IMR-90 (cell line): ENCODE measurements at regions not wholly inside any gene's neighbourhood (a gene's known extent, or its start where the extent isn't known, plus 50 kb on each side); places are given as distances from the start of the nearest gene placed in this dataset.
A peak's percentile ranks its signal among the peaks of the same experiment; 100 is the strongest.

ENCODE experiments used
- ATAC-seq: fragments of 200-7000 bp; cut with Tn5 transposase; 2 replicates; pipeline ENCODE4 v1.9.1; 2020; ENCODE audit warnings: low read depth, mild to moderate bottlenecking, moderate library complexity
- BruUV-seq: library from RNA; stranded (reverse); fragments of 400-500 nt; replicated peaks from 2 replicates; lab custom pipeline; 2021; lab: Mats Ljungman, UMichigan
- CTCF ChIA-PET: fragments of 300-600 bp; formaldehyde crosslinking; extraction: SDS; loops from one replicate; lab custom pipeline; 2021; ENCODE audit warnings: antibody characterized with exemption; lab: Yijun Ruan, JAX
- POLR2A ChIA-PET: fragments of 300-600 bp; sonication (Branson Sonifier 250); formaldehyde crosslinking; loops from one replicate; lab custom pipeline; 2022; ENCODE audit warnings: antibody characterized with exemption; ENCODE audit not compliant: unreplicated experiment; lab: Charles Lee
- DNase-seq: peaks from one replicate; pipeline ENCODE4 v3.0.0; 2013
- H2AFZ ChIP-seq: replicated peaks from 2 replicates; pipeline ENCODE3; 2013; ENCODE audit warnings: low read length, mild to moderate bottlenecking; ENCODE audit not compliant: poor library complexity
- H2AK5ac ChIP-seq: 2 replicates; pipeline ENCODE4 v1.6.1; 2013; ENCODE audit warnings: low read depth, low read length, inconsistent platforms
- H2AK9ac ChIP-seq: replicated peaks from 2 replicates; pipeline ENCODE3; 2013; ENCODE audit warnings: mild to moderate bottlenecking, low read depth, low read length, moderate library complexity; ENCODE audit not compliant: poor library complexity
- H2BK120ac ChIP-seq: 2 replicates; pipeline ENCODE4 v1.6.1; 2013; ENCODE audit warnings: low read depth, low read length, inconsistent platforms
- H2BK15ac ChIP-seq: 3 replicates; pipeline ENCODE4 v1.6.1; 2013; ENCODE audit warnings: low read depth, low read length, inconsistent platforms
- H2BK20ac ChIP-seq: 2 replicates; pipeline ENCODE4 v1.6.1; 2013; ENCODE audit warnings: low read depth, mild to moderate bottlenecking, inconsistent platforms, low read length, moderate library complexity
- H2BK5ac ChIP-seq: 2 replicates; pipeline ENCODE4 v1.6.1; 2013; ENCODE audit warnings: mild to moderate bottlenecking, low read depth, low read length, inconsistent platforms; ENCODE audit not compliant: poor library complexity, severe bottlenecking
- H3K14ac ChIP-seq: replicated peaks from 2 replicates; pipeline ENCODE4 v1.6.1; 2013; ENCODE audit warnings: low read depth, low read length, inconsistent platforms
- H3K18ac ChIP-seq: 2 replicates; pipeline ENCODE4 v1.6.1; 2013; ENCODE audit warnings: low read depth, low read length, control low read depth
- H3K23ac ChIP-seq: 2 replicates; pipeline ENCODE4 v1.6.1; 2013; ENCODE audit warnings: low read depth, low read length, inconsistent platforms
- H3K27ac ChIP-seq: 2 replicates; pipeline ENCODE4 v1.5.1; 2013; ENCODE audit warnings: mild to moderate bottlenecking, control low read depth, low read length; ENCODE audit not compliant: insufficient read depth
- H3K27me3 ChIP-seq: 2 replicates; pipeline ENCODE4 v1.6.1; 2013; ENCODE audit warnings: low read length; ENCODE audit not compliant: control insufficient read depth, insufficient read depth
- H3K36me3 ChIP-seq: 2 replicates; pipeline ENCODE4 v1.6.1; 2013; ENCODE audit warnings: low read length, mixed read lengths; ENCODE audit not compliant: control insufficient read depth, insufficient read depth
- H3K4ac ChIP-seq: 2 replicates; pipeline ENCODE4 v1.6.1; 2013; ENCODE audit warnings: low read depth, low read length, inconsistent platforms
- H3K4me1 ChIP-seq: 2 replicates; pipeline ENCODE4 v1.6.1; 2013; ENCODE audit warnings: low read length, mixed read lengths; ENCODE audit not compliant: control insufficient read depth, insufficient read depth
- H3K4me2 ChIP-seq: 2 replicates; pipeline ENCODE4 v1.6.1; 2013; ENCODE audit warnings: low read depth, mild to moderate bottlenecking, control low read depth, low read length, moderate library complexity
- H3K4me3 ChIP-seq: 2 replicates; pipeline ENCODE4 v1.5.1; 2013; ENCODE audit warnings: low read depth, mild to moderate bottlenecking, control low read depth, low read length, moderate library complexity; ENCODE audit not compliant: insufficient read depth
- H3K56ac ChIP-seq: 2 replicates; pipeline ENCODE4 v1.6.1; 2013; ENCODE audit warnings: low read length, inconsistent platforms; ENCODE audit not compliant: insufficient read depth; ENCODE audit errors: extremely low read depth
- H3K79me1 ChIP-seq, 2 experiments: 2 replicates each; pipeline ENCODE4 v1.6.1; 2013; ENCODE audit warnings: low read length in 2 of 2, inconsistent platforms in 1 of 2, low read depth in 1 of 2
- H3K9ac ChIP-seq: 2 replicates; pipeline ENCODE4 v1.6.1; 2013; ENCODE audit warnings: low read depth, low read length, control low read depth
- H3K9me1 ChIP-seq: 2 replicates; pipeline ENCODE4 v1.6.1; 2013; ENCODE audit warnings: low read length, inconsistent platforms; ENCODE audit not compliant: insufficient read depth
- H3K9me3 ChIP-seq: 2 replicates; pipeline ENCODE4 v1.6.1; 2013; ENCODE audit warnings: low read length; ENCODE audit not compliant: control insufficient read depth, insufficient read depth
- H4K20me1 ChIP-seq: 2 replicates; pipeline ENCODE4 v1.6.1; 2013; ENCODE audit warnings: low read length, inconsistent platforms; ENCODE audit not compliant: insufficient read depth
- H4K5ac ChIP-seq: 2 replicates; pipeline ENCODE4 v1.6.1; 2013; ENCODE audit warnings: mild to moderate bottlenecking, low read depth, low read length, control low read depth
- H4K8ac ChIP-seq, 2 experiments: 2 replicates each; pipeline ENCODE4 v1.6.1; 2013; ENCODE audit warnings: low read depth in 2 of 2, low read length in 2 of 2, control low read depth in 1 of 2, inconsistent platforms in 1 of 2
- H4K91ac ChIP-seq: 2 replicates; pipeline ENCODE4 v1.6.1; 2013; ENCODE audit warnings: low read depth, low read length, inconsistent platforms; ENCODE audit not compliant: insufficient read depth
- BHLHE40 ChIP-seq: fragments of 150-350 bp; IDR thresholded peaks from 2 replicates; pipeline ENCODE4 v1.6.1; 2016; ENCODE audit warnings: mild to moderate bottlenecking, low read depth, low read length
- CEBPB ChIP-seq: IDR thresholded peaks from 2 replicates; pipeline ENCODE4 v1.6.1; 2012; ENCODE audit warnings: low read depth, low read length, improper control_type of control experiment
- CTCF ChIP-seq: conservative IDR thresholded peaks from 2 replicates; pipeline ENCODE4 v1.5.1; 2012; ENCODE audit warnings: mild to moderate bottlenecking, low read depth, low read length, improper control_type of control experiment
- ELK1 ChIP-seq: fragments of 150-350 bp; IDR thresholded peaks from 2 replicates; pipeline ENCODE4 v1.6.1; 2016; ENCODE audit warnings: low read depth, mild to moderate bottlenecking, low read length, moderate library complexity, borderline replicate concordance
- MAFK ChIP-seq: IDR thresholded peaks from 2 replicates; pipeline ENCODE4 v1.6.1; 2012; ENCODE audit warnings: low read depth, low read length, improper control_type of control experiment
- MAZ ChIP-seq: IDR thresholded peaks from 2 replicates; pipeline ENCODE4 v1.6.1; 2012; ENCODE audit warnings: low read depth, mild to moderate bottlenecking, low read length, improper control_type of control experiment, moderate library complexity, borderline replicate concordance
- MXI1 ChIP-seq: IDR thresholded peaks from 2 replicates; pipeline ENCODE4 v1.6.1; 2012; ENCODE audit warnings: low read depth, mild to moderate bottlenecking, low read length, moderate library complexity, borderline replicate concordance
- NFE2L2 ChIP-seq: fragments of 150-350 bp; IDR thresholded peaks from 2 replicates; pipeline ENCODE4 v1.6.1; 2016; ENCODE audit warnings: low read depth, mild to moderate bottlenecking, low read length
- POLR2A ChIP-seq: IDR thresholded peaks from 2 replicates; pipeline ENCODE4 v1.6.1; 2012; ENCODE audit warnings: mild to moderate bottlenecking, low read depth, low read length
- RAD21 ChIP-seq: IDR thresholded peaks from 2 replicates; pipeline ENCODE4 v1.6.1; 2012; ENCODE audit warnings: low read length, improper control_type of control experiment
- RCOR1 ChIP-seq: IDR thresholded peaks from 2 replicates; pipeline ENCODE4 v1.6.1; 2012; ENCODE audit warnings: mild to moderate bottlenecking, low read length, improper control_type of control experiment; ENCODE audit not compliant: insufficient replicate concordance
- RFX5 ChIP-seq: IDR thresholded peaks from 2 replicates; pipeline ENCODE4 v1.8.0; 2012; ENCODE audit warnings: low read depth, mild to moderate bottlenecking, low read length, moderate library complexity
- SMC3 ChIP-seq: fragments of 150-350 bp; IDR thresholded peaks from 2 replicates; pipeline ENCODE4 v1.6.1; 2016; ENCODE audit warnings: low read depth, mild to moderate bottlenecking, antibody characterized with exemption, low read length, moderate library complexity
- USF2 ChIP-seq: fragments of 150-350 bp; IDR thresholded peaks from 2 replicates; pipeline ENCODE4 v1.6.1; 2017; ENCODE audit warnings: mild to moderate bottlenecking, antibody characterized with exemption, low read length, low read depth
- WGBS, 2 experiments: methylation state at CpG; one replicate each; pipeline versions ENCODE4 v1.1.5 to v1.1.7; 2013; ENCODE audit warnings: missing lambda C conversion rate in 2 of 2; ENCODE audit not compliant: insufficient read length in 1 of 2; ENCODE audit errors: extremely low coverage in 2 of 2; 5-methylcytosine and 5-hydroxymethylcytosine counted together
- dilution Hi-C: fragments of 300-500 bp; cut with HindIII; formaldehyde crosslinking; loops from one replicate; pipeline ENCODE4 v1.14.3; 2018; ENCODE audit warnings: low sequenced_read_pairs; ENCODE audit not compliant: unreplicated experiment
- in situ Hi-C: fragments of 300-500 bp; cut with MboI; formaldehyde crosslinking; loops from 3 replicates; pipeline ENCODE4 v1.14.3; 2019; ENCODE audit warnings: low sequenced_read_pairs, inconsistent platforms, mixed read lengths
- intact Hi-C: fragments of 100-400 bp; cut with micrococcal nuclease; formaldehyde crosslinking; loops from 2 replicates; pipeline ENCODE4 v1.10.0; 2022

DNA sequence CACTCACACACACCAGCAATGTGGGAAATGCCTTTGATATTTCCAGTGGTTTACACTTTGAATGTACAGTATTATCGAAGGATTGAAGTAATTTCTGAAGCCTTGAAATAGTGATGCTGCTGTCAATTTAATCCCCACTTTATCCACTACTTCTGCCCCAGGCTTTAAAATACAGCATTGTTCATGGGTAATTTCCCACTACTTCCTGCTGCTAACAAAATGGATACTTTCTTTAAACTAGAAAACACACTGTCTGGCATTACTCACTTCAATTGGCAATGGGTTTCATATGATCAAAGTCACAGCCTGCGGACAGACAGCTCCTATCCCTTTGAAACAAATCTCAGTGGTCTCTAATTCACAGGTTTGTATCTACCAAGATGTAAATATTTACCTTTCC, 292.2 kb downstream of the CDH11 start:
- no peak overlapping the region for H2AK5ac ChIP-seq
- H2AK9ac ChIP-seq: no peak overlapping the region
- ChIA-PET POLR2A (no interaction called here), CTCF (no interaction called here)
- no peak overlapping the region for H2AFZ ChIP-seq
- no peak overlapping the region for H4K91ac ChIP-seq
- no peak overlapping the region for H3K9ac ChIP-seq
- WGBS, 2 experiments: no CpG with 5 or more reads among the region's 2 CpGs
- H3K4ac ChIP-seq: peak overlapping the region; percentile 50; the same call in 1 of the 2 replicates
- peaks cover 9% of the 10 kb centered on the region for H3K9me3 ChIP-seq
- H3K14ac ChIP-seq: peak overlapping the region; percentile 44; the same call in 1 of the 2 replicates
- BruUV-seq: no TSS peak
- H3K23ac ChIP-seq: no peak overlapping the region
- no peak overlapping the region for H3K4me2 ChIP-seq
- H4K5ac ChIP-seq: peak overlapping the region; percentile 92
- TF ChIP-seq RFX5 (no peak), CTCF (no peak), MAZ (no peak), ELK1 (no peak), NFE2L2 (no peak), POLR2A (no peak), USF2 (no peak), BHLHE40 (no peak), CEBPB (no peak), SMC3 (no peak), MXI1 (no peak), MAFK (no peak), RCOR1 (no peak), RAD21 (no peak)
- H4K8ac ChIP-seq: peak overlapping the region; percentile 6 to 33; a peak in 1 of 4 replicates
- no peaks in the 10 kb centered on the region for H4K20me1 ChIP-seq
- peak overlapping the region; percentile 92 for H3K18ac ChIP-seq
- peak overlapping the region; percentile 71; the same call in 1 of the 2 replicates for H2BK20ac ChIP-seq
- no peak for DNase-seq
- no peaks in the 10 kb centered on the region for H3K79me1 ChIP-seq
- 0 out of 2 replicates have a peak, but pooled peaks cover 2% of the 10 kb centered on the region for H3K4me1 ChIP-seq
- no peak overlapping the region for H3K56ac ChIP-seq
- H2BK120ac ChIP-seq: peak overlapping the region; percentile 47
- peak overlapping the region; percentile 9; the same call in 1 of the 2 replicates for H3K27ac ChIP-seq
- no peak overlapping the region for H3K4me3 ChIP-seq
- intact Hi-C loops: no loop called here
- in situ Hi-C loops: no loop called here
- peak overlapping the region; percentile 60; the same call in 2 of the 3 replicates for H2BK15ac ChIP-seq
- dilution Hi-C loops: no loop called here
- no peak for ATAC-seq
- H3K9me1 ChIP-seq: no peaks in the 10 kb centered on the region
- H3K36me3 ChIP-seq: no peaks in the 10 kb centered on the region
- H3K27me3 ChIP-seq: no peaks in the 10 kb centered on the region
- H2BK5ac ChIP-seq: peak overlapping the region; percentile 28
